NT2/D1 (cell line): ENCODE measurements at regions not wholly inside any gene's neighbourhood (a gene's known extent, or its start where the extent isn't known, plus 50 kb on each side); places are given as distances from the start of the nearest gene placed in this dataset.

Experiments used
- YY1 ChIP-seq: IDR thresholded peaks from 2 replicates; pipeline ENCODE4 v1.6.1; 2011; ENCODE audit not compliant: insufficient read length, insufficient read depth
- ZNF274 ChIP-seq: IDR thresholded peaks from 2 replicates; pipeline ENCODE4 v1.6.1; 2011; ENCODE audit warnings: mild to moderate bottlenecking, low read depth, low read length

- no peak for TF ChIP-seq YY1
- TF ChIP-seq ZNF274 = no peak
Observed at GRCh38 chr11:121884626-121885025, 231.4 kb downstream of the BLID start.
